DND-41 (cell line): ENCODE measurements at regions not wholly inside any gene's neighbourhood (a gene's known extent, or its start where the extent isn't known, plus 50 kb on each side); places are given as distances from the start of the nearest gene placed in this dataset.

ENCODE experiments used
- ATAC-seq: fragments of 200-7000 bp; cut with Tn5 transposase; 3 replicates; pipeline ENCODE4 v1.9.1; 2021; ENCODE audit warnings: low read depth; ENCODE audit not compliant: insufficient read depth
- DNase-seq: peaks from one replicate; pipeline ENCODE4 v3.0.0-alpha.2; 2020
- H2AFZ ChIP-seq: 2 replicates; pipeline ENCODE4 v1.6.0; 2012; ENCODE audit warnings: low read depth, low read length
- H3K27ac ChIP-seq: 2 replicates; pipeline ENCODE4 v1.5.1; 2012; ENCODE audit warnings: low read length, inconsistent platforms
- H3K27me3 ChIP-seq: fragments of 200-600 bp; sonication (generic); 2 replicates; pipeline ENCODE4 v1.6.0; 2012; ENCODE audit warnings: low read length, mild to moderate bottlenecking, inconsistent platforms; ENCODE audit not compliant: insufficient read depth, poor library complexity
- H3K36me3 ChIP-seq: 2 replicates; pipeline ENCODE4 v1.5.1; 2012; ENCODE audit warnings: low read length, inconsistent platforms; ENCODE audit not compliant: insufficient read depth
- H3K4me1 ChIP-seq: 2 replicates; pipeline ENCODE4 v1.5.1; 2012; ENCODE audit warnings: mild to moderate bottlenecking, low read length; ENCODE audit not compliant: insufficient read depth
- H3K4me2 ChIP-seq: 2 replicates; pipeline ENCODE4 v1.6.0; 2012; ENCODE audit warnings: mild to moderate bottlenecking, moderate library complexity, low read length, inconsistent platforms; ENCODE audit not compliant: insufficient read depth
- H3K4me3 ChIP-seq, 2 experiments: fragments of 200-600 bp in 1 of 2; shearing (Covaris generic) in 1 of 2; 2 replicates each; pipeline ENCODE4 v1.5.1; 2012 to 2016; ENCODE audit warnings: inconsistent platforms in 2 of 2, low read length in 2 of 2, mild to moderate bottlenecking in 2 of 2, low read depth in 1 of 2, moderate library complexity in 1 of 2
- H3K79me2 ChIP-seq: 2 replicates; pipeline ENCODE4 v1.6.0; 2012; ENCODE audit warnings: low read length, inconsistent platforms; ENCODE audit not compliant: insufficient read depth
- H3K9ac ChIP-seq: 2 replicates; pipeline ENCODE4 v1.6.0; 2012; ENCODE audit warnings: low read depth, mild to moderate bottlenecking, inconsistent platforms, low read length, moderate library complexity
- H3K9me3 ChIP-seq: 2 replicates; pipeline ENCODE4 v1.5.1; 2012; ENCODE audit warnings: low read length, moderate library complexity, mild to moderate bottlenecking, inconsistent platforms; ENCODE audit not compliant: insufficient read depth, severe bottlenecking
- H4K20me1 ChIP-seq: 2 replicates; pipeline ENCODE4 v1.6.0; 2012; ENCODE audit warnings: low read length; ENCODE audit not compliant: insufficient read depth
- CTCF ChIP-seq: IDR thresholded peaks from 2 replicates; pipeline ENCODE4 v1.5.1; 2012; ENCODE audit warnings: borderline replicate concordance, low read length, moderate library complexity, mild to moderate bottlenecking; ENCODE audit not compliant: poor library complexity, severe bottlenecking; ENCODE audit errors: extremely low read depth
- EZH2 ChIP-seq: IDR thresholded peaks from 3 replicates; pipeline ENCODE4 v1.6.1; 2012; ENCODE audit warnings: borderline replicate concordance, low read depth, mild to moderate bottlenecking, moderate library complexity, low read length, inconsistent platforms; ENCODE audit not compliant: severe bottlenecking

- no peak overlapping the region for H3K4me2 ChIP-seq
- DNase-seq (no peak), ATAC-seq (no peak)
- H3K27me3 ChIP-seq = no peaks in the 10 kb centered on the region
- no peaks in the 10 kb centered on the region for H3K4me1 ChIP-seq
- H3K79me2 ChIP-seq = no peaks in the 10 kb centered on the region
- H3K9me3 ChIP-seq = peaks cover 3% of the 10 kb centered on the region
- H3K4me3 ChIP-seq = no peak overlapping the region
- H3K9ac ChIP-seq = no peak overlapping the region
- H2AFZ ChIP-seq = no peak overlapping the region
- H3K36me3 ChIP-seq = no peaks in the 10 kb centered on the region
- no peak overlapping the region for H3K27ac ChIP-seq
- TF ChIP-seq CTCF = no peak
- no peak for TF ChIP-seq EZH2
- no peaks in the 10 kb centered on the region for H4K20me1 ChIP-seq
These were observed 54.2 kb upstream of the FRMD1 start for GRCh38 chr6:168133168-168133561.

- no peak overlapping the region for H3K9ac ChIP-seq
- H3K27ac ChIP-seq = no peak overlapping the region
- ATAC-seq = no peak
- H3K4me2 ChIP-seq = no peak overlapping the region
- H4K20me1 ChIP-seq = no peaks in the 10 kb centered on the region
- peaks cover 3% of the 10 kb centered on the region for H3K9me3 ChIP-seq
- no peaks in the 10 kb centered on the region for H3K79me2 ChIP-seq
- TF ChIP-seq CTCF = no peak
- no peak for TF ChIP-seq EZH2
- no peaks in the 10 kb centered on the region for H3K36me3 ChIP-seq
- H3K4me1 ChIP-seq = no peaks in the 10 kb centered on the region
- H3K27me3 ChIP-seq = no peaks in the 10 kb centered on the region
- no peak overlapping the region for H3K4me3 ChIP-seq
- no peak overlapping the region for H2AFZ ChIP-seq
- no peak for DNase-seq
These were observed 53.6 kb upstream of the FRMD1 start for GRCh38 chr6:168132531-168133167.

- H3K9ac ChIP-seq = no peak overlapping the region
- no peak for DNase-seq
- H3K4me2 ChIP-seq = no peak overlapping the region
These were observed 52.7 kb upstream of the FRMD1 start for GRCh38 chr6:168131464-168132415.

More at GRCh38 chr6:168131464-168132415, 52.7 kb upstream of the FRMD1 start:
- no peak overlapping the region for H3K27ac ChIP-seq
- no peaks in the 10 kb centered on the region for H3K4me1 ChIP-seq
- no peak overlapping the region for H3K4me3 ChIP-seq
- H3K9me3 ChIP-seq = peaks cover 5% of the 10 kb centered on the region
- no peak for TF ChIP-seq EZH2
- no peak for TF ChIP-seq CTCF
- no peaks in the 10 kb centered on the region for H3K79me2 ChIP-seq
- no peaks in the 10 kb centered on the region for H4K20me1 ChIP-seq
- no peak overlapping the region for H2AFZ ChIP-seq
- H3K36me3 ChIP-seq = no peaks in the 10 kb centered on the region
- no peak for ATAC-seq
- no peaks in the 10 kb centered on the region for H3K27me3 ChIP-seq
